Activated T-helper 1 cell treated with Interleukin-2 at 50 U/mL for 16 hours (primary cell): ENCODE measurements at regions not wholly inside any gene's neighbourhood (a gene's known extent, or its start where the extent isn't known, plus 50 kb on each side); places are given as distances from the start of the nearest gene placed in this dataset.

Experiments used
- DNase-seq: peaks from one replicate; pipeline ENCODE4 v3.0.0-alpha.2; 2020; ENCODE audit warnings: low read depth

GRCh38 chr3:127374086-127375010 is 86.5 kb upstream of the PRR20G start:
- DNase-seq: no peak

GRCh38 chr3:127373441-127374085 is 85.7 kb upstream of the PRR20G start:
- DNase-seq: no peak

- no peak for DNase-seq
Observed at GRCh38 chr3:127371846-127372245, 84.0 kb upstream of the PRR20G start.

GRCh38 chr3:127371334-127371733 is 83.5 kb upstream of the PRR20G start:
- DNase-seq: no peak

GRCh38 chr3:127370906-127371305 is 83.1 kb upstream of the PRR20G start:
- DNase-seq: no peak

- no peak for DNase-seq
Observed at GRCh38 chr3:127369356-127369935, 81.6 kb upstream of the PRR20G start.

- DNase-seq: no peak
Observed at GRCh38 chr3:127368186-127369032, 80.6 kb upstream of the PRR20G start.

GRCh38 chr3:127367593-127367992 is 79.7 kb upstream of the PRR20G start:
- no peak for DNase-seq

GRCh38 chr3:127366383-127366782 is 78.5 kb upstream of the PRR20G start:
- DNase-seq: no peak

- no peak for DNase-seq
Observed at GRCh38 chr3:127365163-127365798, 77.4 kb upstream of the PRR20G start.

GRCh38 chr3:127363891-127364290 is 76.0 kb upstream of the PRR20G start:
- no peak for DNase-seq

- no peak for DNase-seq
Observed at GRCh38 chr3:127363171-127363570, 75.3 kb upstream of the PRR20G start.

- DNase-seq: no peak
Observed at GRCh38 chr3:127360647-127361046, 72.8 kb upstream of the PRR20G start.

GRCh38 chr3:127358641-127359040 is 70.8 kb upstream of the PRR20G start:
- DNase-seq: no peak

GRCh38 chr3:127356381-127356780 is 68.5 kb upstream of the PRR20G start:
- DNase-seq: no peak

- DNase-seq: no peak
Observed at GRCh38 chr3:127354761-127355160, 66.9 kb upstream of the PRR20G start.

GRCh38 chr3:127352612-127353011 is 64.8 kb upstream of the PRR20G start:
- no peak for DNase-seq

GRCh38 chr3:127351775-127352350 is 64.0 kb upstream of the PRR20G start:
- no peak for DNase-seq

- no peak for DNase-seq
Observed at GRCh38 chr3:127351321-127351720, 63.5 kb upstream of the PRR20G start.

GRCh38 chr3:127350172-127351050 is 62.6 kb upstream of the PRR20G start:
- no peak for DNase-seq
